ENCODE measurements at regions not wholly inside any gene's neighbourhood (a gene's known extent, or its start where the extent isn't known, plus 50 kb on each side); places are given as distances from the start of the nearest gene placed in this dataset.

GRCh38 chr1:65026235-65026634 is 59.9 kb upstream of the JAK1 start:
- TF ChIP-seq CTCF (IDR thresholded peaks at IDR 0.05 in 2 of 3, conservative IDR thresholded peaks at IDR 0.05 in 1 of 3; ENCODE audit: control insufficient read depth in 2 of 3, extremely low read depth in 1 of 3, insufficient read depth in 1 of 3, low read depth in 3 of 3, low read length in 3 of 3) (no peak), SIN3A (IDR thresholded peaks at IDR 0.05; ENCODE audit: low read depth, low read length) (no peak), CREB1 (IDR thresholded peaks at IDR 0.05; ENCODE audit: low read depth) (no peak), MYC (IDR thresholded peaks at IDR 0.05; ENCODE audit: insufficient read depth, insufficient read length, insufficient replicate concordance, low read length, severe bottlenecking) (no peak), YBX1 (IDR thresholded peaks at IDR 0.05) (no peak), EZH2 (IDR thresholded peaks at IDR 0.05; ENCODE audit: borderline replicate concordance, control insufficient read depth, low read depth, low read length) (no peak), POLR2A (IDR thresholded peaks at IDR 0.05; ENCODE audit: low read depth, low read length) (no peak)
